C4-2B (cell line): ENCODE measurements at regions not wholly inside any gene's neighbourhood (a gene's known extent, or its start where the extent isn't known, plus 50 kb on each side); places are given as distances from the start of the nearest gene placed in this dataset.

Experiments used
- H3K27ac ChIP-seq: fragments of 450-650 bp; 2 replicates; pipeline ENCODE4 v1.5.1; 2017
- ZFX ChIP-seq: fragments of 450-650 bp; IDR thresholded peaks from 2 replicates; pipeline ENCODE4 v1.6.1; 2017
- TF ChIP-seq, protein P1 (sequence below): fragments of 450-650 bp; conservative IDR thresholded peaks from 2 replicates; pipeline ENCODE4 v1.5.1; 2017; ENCODE audit warnings: mild to moderate bottlenecking

DNA sequence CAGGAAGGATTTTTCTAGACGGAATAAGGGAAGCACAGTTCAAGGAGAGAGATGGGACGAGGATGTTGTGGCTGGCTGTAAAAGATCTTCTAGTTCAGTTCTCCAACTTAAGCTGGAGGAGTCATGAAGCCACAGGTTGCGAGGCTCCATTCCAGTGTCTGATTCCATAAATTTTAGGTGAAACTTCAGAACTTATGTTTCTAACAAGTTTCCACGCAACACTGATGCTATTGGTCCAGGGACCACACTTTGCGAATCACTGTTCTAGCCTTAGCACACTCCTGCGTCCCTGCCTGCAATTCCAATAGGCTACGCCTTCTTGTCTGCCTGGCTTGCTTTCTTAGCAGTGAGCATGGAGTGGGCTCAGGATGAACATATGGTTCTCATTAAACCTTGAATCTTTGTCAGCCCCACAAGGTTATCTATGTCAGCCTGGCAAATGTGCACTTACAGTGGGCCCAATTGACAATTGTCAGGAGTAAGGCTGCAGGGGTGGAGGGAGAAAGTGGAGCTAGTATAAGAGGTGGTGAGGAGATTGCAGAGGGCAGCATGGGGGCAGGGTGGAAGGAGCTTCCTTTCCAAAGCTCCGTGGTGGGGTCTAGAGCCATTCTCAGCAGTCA is 438.1 kb upstream of the ST6GAL2 start:
- no peak overlapping the region for H3K27ac ChIP-seq
- no peak for TF ChIP-seq ZFX
- TF ChIP-seq, protein P1, sequence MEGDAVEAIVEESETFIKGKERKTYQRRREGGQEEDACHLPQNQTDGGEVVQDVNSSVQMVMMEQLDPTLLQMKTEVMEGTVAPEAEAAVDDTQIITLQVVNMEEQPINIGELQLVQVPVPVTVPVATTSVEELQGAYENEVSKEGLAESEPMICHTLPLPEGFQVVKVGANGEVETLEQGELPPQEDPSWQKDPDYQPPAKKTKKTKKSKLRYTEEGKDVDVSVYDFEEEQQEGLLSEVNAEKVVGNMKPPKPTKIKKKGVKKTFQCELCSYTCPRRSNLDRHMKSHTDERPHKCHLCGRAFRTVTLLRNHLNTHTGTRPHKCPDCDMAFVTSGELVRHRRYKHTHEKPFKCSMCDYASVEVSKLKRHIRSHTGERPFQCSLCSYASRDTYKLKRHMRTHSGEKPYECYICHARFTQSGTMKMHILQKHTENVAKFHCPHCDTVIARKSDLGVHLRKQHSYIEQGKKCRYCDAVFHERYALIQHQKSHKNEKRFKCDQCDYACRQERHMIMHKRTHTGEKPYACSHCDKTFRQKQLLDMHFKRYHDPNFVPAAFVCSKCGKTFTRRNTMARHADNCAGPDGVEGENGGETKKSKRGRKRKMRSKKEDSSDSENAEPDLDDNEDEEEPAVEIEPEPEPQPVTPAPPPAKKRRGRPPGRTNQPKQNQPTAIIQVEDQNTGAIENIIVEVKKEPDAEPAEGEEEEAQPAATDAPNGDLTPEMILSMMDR = no peak

DNA sequence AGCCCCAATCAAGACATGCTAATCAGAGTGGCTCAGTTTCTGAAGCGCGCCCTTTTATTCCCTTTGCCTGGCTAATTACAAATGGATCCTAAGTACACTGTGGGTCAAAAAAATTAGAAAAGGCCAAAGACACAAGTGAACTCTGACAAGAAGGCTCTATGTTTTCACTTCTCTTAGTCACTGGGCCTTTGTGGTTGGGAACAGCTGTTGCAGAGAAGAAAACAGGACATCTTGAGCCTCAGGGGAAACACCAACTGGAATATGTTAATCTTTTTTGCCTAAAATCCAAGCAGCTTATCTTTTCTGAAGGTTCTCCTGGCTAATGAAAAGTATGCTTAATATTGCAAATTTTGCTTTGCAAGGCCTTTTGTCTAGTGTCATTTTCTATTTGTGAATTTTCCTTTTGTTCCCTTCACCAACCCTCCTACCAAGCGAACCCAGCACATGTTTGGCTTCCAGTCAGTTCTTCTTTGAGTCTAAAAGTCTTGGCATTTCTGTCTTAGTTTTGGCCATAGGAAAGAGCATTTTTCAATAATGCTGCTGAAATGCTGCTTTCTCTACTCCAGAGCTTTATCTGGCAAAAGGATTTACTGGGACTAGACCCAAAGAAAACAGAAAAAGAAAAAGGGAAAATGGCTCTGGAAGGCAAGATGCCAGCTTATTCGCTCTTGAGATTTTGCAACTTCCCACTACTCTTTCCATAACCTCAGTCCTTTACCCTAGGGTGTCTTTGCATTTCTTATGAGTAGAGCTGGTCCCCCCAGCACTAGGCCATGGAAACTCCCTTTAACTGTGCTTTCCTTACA is 440.2 kb upstream of the ST6GAL2 start:
- TF ChIP-seq, protein P1 = no peak
- no peak for TF ChIP-seq ZFX
- no peak overlapping the region for H3K27ac ChIP-seq

DNA sequence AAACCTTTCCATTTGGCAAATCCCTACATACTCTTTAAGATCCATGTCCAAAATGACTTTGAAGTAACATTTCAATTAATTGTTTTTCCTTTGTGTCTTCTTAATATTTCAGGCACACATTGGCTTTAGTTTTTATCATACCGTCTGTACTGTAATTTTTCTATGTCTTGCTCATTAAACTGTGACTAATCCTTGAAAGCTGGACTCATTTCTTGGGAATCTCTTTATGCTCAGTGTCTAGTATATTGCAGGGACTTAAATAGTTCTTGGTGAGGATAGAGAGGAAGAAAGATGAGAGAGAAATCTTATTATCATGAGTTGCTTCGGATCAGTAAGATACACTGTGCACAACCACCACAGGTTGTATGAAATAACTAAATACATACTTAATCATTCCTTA is 448.3 kb upstream of the ST6GAL2 start:
- TF ChIP-seq, protein P1 = no peak
- H3K27ac ChIP-seq = no peak overlapping the region

DNA sequence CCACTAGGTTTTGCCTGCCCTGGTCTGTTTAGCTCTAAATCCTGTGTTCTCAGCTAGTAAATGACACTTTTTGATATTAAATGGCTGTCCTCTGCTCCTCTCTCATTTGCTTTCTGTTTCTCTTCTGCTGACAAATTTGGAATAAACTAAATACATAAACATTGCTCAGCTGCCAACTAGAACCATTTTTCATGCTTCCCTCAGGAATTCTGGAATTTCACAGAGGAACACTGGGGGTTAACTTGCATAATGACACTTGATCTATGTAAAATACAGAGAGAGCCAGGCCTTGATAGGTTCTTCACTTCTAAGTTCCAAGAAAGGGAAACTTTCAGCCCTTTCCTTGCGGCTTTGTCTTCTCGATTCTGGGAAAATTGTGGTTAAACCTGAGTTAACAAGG is 450.6 kb upstream of the ST6GAL2 start:
- no peak overlapping the region for H3K27ac ChIP-seq
- TF ChIP-seq, protein P1 = no peak
- TF ChIP-seq ZFX = no peak

- TF ChIP-seq ZFX = no peak
- TF ChIP-seq, protein P1 = no peak
- H3K27ac ChIP-seq = no peak overlapping the region
Measured at GRCh38 chr2:107337209-107337898, 451.4 kb upstream of the ST6GAL2 start.

DNA sequence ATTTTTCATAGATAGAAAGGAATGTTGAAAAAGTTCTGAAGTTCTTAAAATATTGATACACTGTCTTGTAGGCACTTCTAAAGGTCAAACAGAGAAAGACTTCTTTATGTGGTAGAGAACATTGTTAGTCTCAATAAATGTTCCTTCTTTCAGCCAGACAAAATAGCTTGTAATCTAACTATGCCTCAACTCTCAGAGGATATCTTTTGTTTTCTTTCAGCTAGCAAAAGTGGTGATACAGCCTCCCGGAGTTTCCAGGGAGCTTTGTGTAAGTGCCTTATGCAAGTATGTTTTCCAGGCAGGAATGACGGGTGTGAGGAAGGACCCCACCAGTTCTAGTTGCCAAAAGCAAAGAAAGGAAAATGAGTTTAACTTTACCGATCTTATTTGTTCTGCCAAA is 452.1 kb upstream of the ST6GAL2 start:
- TF ChIP-seq, protein P1 = no peak
- no peak for TF ChIP-seq ZFX
- H3K27ac ChIP-seq = no peak overlapping the region

DNA sequence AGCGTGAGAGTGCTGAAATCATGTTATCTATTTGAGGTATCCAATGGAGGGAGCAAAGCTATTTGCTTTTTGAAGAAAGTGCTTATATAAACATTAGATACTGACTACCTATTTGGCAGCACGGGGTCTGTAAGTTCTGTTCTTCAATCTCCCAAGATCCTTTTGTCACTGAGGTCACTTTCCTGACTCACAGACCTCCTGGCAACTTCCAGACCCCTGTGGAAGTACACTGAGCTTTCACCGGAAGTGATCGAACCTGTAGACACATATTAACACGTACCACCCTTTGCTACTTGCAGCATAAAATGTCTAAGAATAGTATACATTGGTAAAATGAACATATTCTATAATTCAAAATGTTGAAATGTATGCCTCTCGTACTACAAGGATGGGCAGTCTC is 452.6 kb upstream of the ST6GAL2 start:
- no peak for TF ChIP-seq ZFX
- TF ChIP-seq, protein P1 = no peak

More for the DNA sequence above, 452.6 kb upstream of the ST6GAL2 start:
- no peak overlapping the region for H3K27ac ChIP-seq
